Peyer's patch (tissue), 4 donors: ENCODE measurements at regions not wholly inside any gene's neighbourhood (a gene's known extent, or its start where the extent isn't known, plus 50 kb on each side); places are given as distances from the start of the nearest gene placed in this dataset.

Experiments
- DNase-seq, 3 donors: peaks; one replicate each; pipeline ENCODE4 v3.0.0-alpha.2; 2017 to 2019
- H3K27ac ChIP-seq, 4 donors: fragments of 200-600 bp; sonication (generic); one replicate each; pipeline ENCODE4 v1.5.1; 2016 to 2019
- H3K27me3 ChIP-seq, 2 donors: fragments of 200-600 bp; sonication (generic); one replicate each; pipeline ENCODE4 v1.5.1; 2019
- H3K36me3 ChIP-seq, 3 donors: fragments of 200-600 bp; sonication (generic); one replicate each; pipeline ENCODE4 v1.5.1; 2016 to 2019
- H3K4me1 ChIP-seq, 4 donors: fragments of 200-600 bp; sonication (generic); one replicate each; pipeline ENCODE4 v1.5.1; 2016 to 2019
- H3K4me3 ChIP-seq, 4 donors: fragments of 200-600 bp; sonication (generic); 1 replicate in 3 of 4; 2 replicates in 1 of 4; pipeline ENCODE4 v1.5.1; 2016 to 2019; ENCODE audit warnings: mild to moderate bottlenecking in 1 of 4
- H3K9me3 ChIP-seq, 4 donors: fragments of 200-600 bp; sonication (generic); one replicate each; pipeline ENCODE4 v1.5.1; 2016 to 2019; ENCODE audit warnings: mild to moderate bottlenecking in 1 of 4
- CTCF ChIP-seq, 6 experiments: fragments of 450-650 bp in 4 of 6; fragments of 200-600 bp in 2 of 6; sonication (generic) in 1 of 6; IDR thresholded peaks; one replicate each; pipeline ENCODE4 v1.5.1; 2017 to 2019; ENCODE audit warnings: antibody characterized with exemption in 6 of 6, mild to moderate bottlenecking in 3 of 6, moderate library complexity in 1 of 6
- POLR2A ChIP-seq, 2 donors: fragments of 450-650 bp; IDR thresholded peaks; one replicate each; pipeline ENCODE4 v1.5.1; 2017; ENCODE audit warnings: antibody characterized with exemption in 2 of 2, mild to moderate bottlenecking in 2 of 2, moderate library complexity in 2 of 2

- H3K4me3 ChIP-seq = no peak overlapping the region
Measured at GRCh38 chrX:106437407-106437806, 174.4 kb upstream of the RADX start.

GRCh38 chrX:106450405-106450804 is 161.4 kb upstream of the RADX start:
- no peak for TF ChIP-seq POLR2A (IDR thresholded peaks at IDR 0.05)
- no peak for TF ChIP-seq CTCF (IDR thresholded peaks at IDR 0.05)
- Histone ChIP-seq H3K27ac (no peak overlapping the region), H3K27me3 (no peaks in the 10 kb centered on the region), H3K9me3 (no peaks in the 10 kb centered on the region), H3K36me3 (no peaks in the 10 kb centered on the region), H3K4me1 (no peaks in the 10 kb centered on the region), H3K4me3 (no peak overlapping the region)
- DNase-seq = no peak

More at GRCh38 chrX:106437407-106437806, 174.4 kb upstream of the RADX start:
- Histone ChIP-seq H3K27ac (no peak overlapping the region), H3K4me1 (no peaks in the 10 kb centered on the region), H3K36me3 (no peaks in the 10 kb centered on the region), H3K27me3 (no peaks in the 10 kb centered on the region), H3K9me3 (no peaks in the 10 kb centered on the region)
- DNase-seq = no peak
- no peak for TF ChIP-seq POLR2A (IDR thresholded peaks at IDR 0.05)
- TF ChIP-seq CTCF (IDR thresholded peaks at IDR 0.05) = no peak

GRCh38 chrX:106451933-106452332 is 159.8 kb upstream of the RADX start:
- no peak overlapping the region for H3K27ac ChIP-seq
- H3K4me3 ChIP-seq = no peak overlapping the region
- no peak for DNase-seq
- no peaks in the 10 kb centered on the region for H3K36me3 ChIP-seq
- H3K9me3 ChIP-seq = no peaks in the 10 kb centered on the region
- no peaks in the 10 kb centered on the region for H3K4me1 ChIP-seq
- H3K27me3 ChIP-seq = no peaks in the 10 kb centered on the region
- no peak for TF ChIP-seq POLR2A (IDR thresholded peaks at IDR 0.05)

- Histone ChIP-seq H3K36me3 (no peaks in the 10 kb centered on the region), H3K4me3 (no peak overlapping the region), H3K4me1 (no peaks in the 10 kb centered on the region), H3K27ac (no peak overlapping the region), H3K9me3 (no peaks in the 10 kb centered on the region), H3K27me3 (no peaks in the 10 kb centered on the region)
- no peak for DNase-seq
- no peak for TF ChIP-seq CTCF (IDR thresholded peaks at IDR 0.05)
- TF ChIP-seq POLR2A (IDR thresholded peaks at IDR 0.05) = no peak
Measured at GRCh38 chrX:106454991-106455390, 156.8 kb upstream of the RADX start.

GRCh38 chrX:106457802-106458201 is 154.0 kb upstream of the RADX start:
- Histone ChIP-seq H3K9me3 (no peaks in the 10 kb centered on the region), H3K27ac (no peak overlapping the region), H3K27me3 (no peaks in the 10 kb centered on the region), H3K36me3 (no peaks in the 10 kb centered on the region), H3K4me1 (no peaks in the 10 kb centered on the region), H3K4me3 (no peak overlapping the region)
- no peak for DNase-seq
- TF ChIP-seq POLR2A (IDR thresholded peaks at IDR 0.05) (no peak), CTCF (IDR thresholded peaks at IDR 0.05) (no peak)

GRCh38 chrX:106467422-106467821 is 144.4 kb upstream of the RADX start:
- no peaks in the 10 kb centered on the region for H3K27me3 ChIP-seq
- no peaks in the 10 kb centered on the region for H3K4me1 ChIP-seq
- no peaks in the 10 kb centered on the region for H3K9me3 ChIP-seq
- no peaks in the 10 kb centered on the region for H3K36me3 ChIP-seq
- H3K4me3 ChIP-seq = no peak overlapping the region
- TF ChIP-seq POLR2A (IDR thresholded peaks at IDR 0.05) = no peak
- no peak for TF ChIP-seq CTCF (IDR thresholded peaks at IDR 0.05)
- H3K27ac ChIP-seq = no peak overlapping the region
- no peak for DNase-seq
